Endodermal cell (in vitro differentiated cells): ENCODE measurements at regions not wholly inside any gene's neighbourhood (a gene's known extent, or its start where the extent isn't known, plus 50 kb on each side); places are given as distances from the start of the nearest gene placed in this dataset.

Experiments used
- DNase-seq: peaks from one replicate; pipeline ENCODE4 v3.0.0-alpha.2; 2017
- H3K27ac ChIP-seq: 2 replicates; pipeline ENCODE4 v1.5.1; 2013; ENCODE audit warnings: mild to moderate bottlenecking, low read depth, low read length, moderate library complexity
- H3K27me3 ChIP-seq: 2 replicates; pipeline ENCODE4 v1.6.1; 2013; ENCODE audit warnings: mild to moderate bottlenecking, low read length, moderate library complexity; ENCODE audit not compliant: insufficient read depth, control insufficient read depth, poor library complexity, severe bottlenecking
- H3K36me3 ChIP-seq: 2 replicates; pipeline ENCODE4 v1.7.0; 2013; ENCODE audit warnings: mild to moderate bottlenecking, low read length, moderate library complexity; ENCODE audit not compliant: control insufficient read depth, insufficient read depth
- H3K4me1 ChIP-seq: one replicate; pipeline ENCODE4 v1.7.0; 2013; ENCODE audit warnings: low read length; ENCODE audit not compliant: control insufficient read depth, insufficient read depth
- H3K4me3 ChIP-seq: 2 replicates; pipeline ENCODE4 v1.5.1; 2013; ENCODE audit warnings: mild to moderate bottlenecking, low read length, moderate library complexity
- H3K9ac ChIP-seq: 2 replicates; pipeline ENCODE4 v1.6.1; 2013; ENCODE audit warnings: mild to moderate bottlenecking, low read length, moderate library complexity; ENCODE audit not compliant: poor library complexity, severe bottlenecking; ENCODE audit errors: extremely low read depth
- H3K9me3 ChIP-seq: 2 replicates; pipeline ENCODE4 v1.6.1; 2013; ENCODE audit warnings: mild to moderate bottlenecking, low read length, moderate library complexity; ENCODE audit not compliant: control insufficient read depth
- H3K27ac Mint-ChIP-seq: 2 replicates; pipeline ENCODE4 v1.8.0; 2020; ENCODE audit warnings: mixed read lengths
- H3K27me3 Mint-ChIP-seq: 2 replicates; pipeline ENCODE4 v1.8.0; 2021; ENCODE audit warnings: mild to moderate bottlenecking, mixed read lengths; ENCODE audit not compliant: insufficient read depth
- H3K36me3 Mint-ChIP-seq: 2 replicates; pipeline ENCODE4 v1.8.0; 2020; ENCODE audit warnings: low read depth, mixed read lengths
- H3K4me1 Mint-ChIP-seq: 2 replicates; pipeline ENCODE4 v1.8.0; 2020; ENCODE audit warnings: mixed read lengths
- H3K4me3 Mint-ChIP-seq: 2 replicates; pipeline ENCODE4 v1.8.0; 2020; ENCODE audit warnings: mild to moderate bottlenecking, moderate library complexity, mixed read lengths
- H3K9me3 Mint-ChIP-seq: 2 replicates; pipeline ENCODE4 v1.8.0; 2020; ENCODE audit warnings: mild to moderate bottlenecking, mixed read lengths
- WGBS, 2 experiments: methylation state at CpG; one replicate each; pipeline versions ENCODE4 v1.1.5 to v1.1.7; 2013; ENCODE audit warnings: missing lambda C conversion rate in 2 of 2, mixed read lengths in 1 of 2; ENCODE audit not compliant: insufficient coverage in 1 of 2, insufficient read length in 1 of 2; 5-methylcytosine and 5-hydroxymethylcytosine counted together
- TF ChIP-seq, protein P1 (sequence below): fragments of 200-600 bp; sonication (generic); conservative IDR thresholded peaks from 2 replicates; pipeline ENCODE4 v1.5.0; 2021; ENCODE audit warnings: antibody characterized with exemption, mild to moderate bottlenecking

DNA sequence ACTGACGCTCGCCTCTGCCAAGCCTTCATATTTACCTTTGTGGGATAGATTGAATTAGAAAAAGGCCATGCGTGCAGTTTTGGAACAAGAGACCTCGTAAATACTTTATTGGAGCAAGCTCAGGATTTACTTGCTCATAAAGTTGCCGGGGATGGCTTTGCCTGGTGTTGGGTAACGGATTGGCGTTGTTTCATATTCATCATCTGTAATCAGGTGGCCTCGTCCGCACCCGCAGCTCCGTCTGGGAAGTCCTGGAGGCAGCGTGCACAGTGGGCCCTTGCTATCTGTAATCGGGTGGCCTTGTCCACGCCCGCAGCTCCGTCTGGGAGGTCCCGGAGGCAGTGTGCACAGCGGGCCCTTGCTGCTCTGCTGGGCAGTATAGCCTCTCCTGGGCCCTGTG lies 1209.3 kb downstream of the BRD1 start:
- H3K9ac ChIP-seq, result no peak overlapping the region
- H3K27me3 ChIP-seq, result no peaks in the 10 kb centered on the region
- no peaks in the 10 kb centered on the region for H3K9me3 Mint-ChIP-seq
- no peak overlapping the region for H3K27ac ChIP-seq
- no peak overlapping the region for H3K4me3 Mint-ChIP-seq
- no peak for DNase-seq
- H3K36me3 ChIP-seq, result no peaks in the 10 kb centered on the region
- H3K9me3 ChIP-seq, result no peaks in the 10 kb centered on the region
- TF ChIP-seq, protein P1, sequence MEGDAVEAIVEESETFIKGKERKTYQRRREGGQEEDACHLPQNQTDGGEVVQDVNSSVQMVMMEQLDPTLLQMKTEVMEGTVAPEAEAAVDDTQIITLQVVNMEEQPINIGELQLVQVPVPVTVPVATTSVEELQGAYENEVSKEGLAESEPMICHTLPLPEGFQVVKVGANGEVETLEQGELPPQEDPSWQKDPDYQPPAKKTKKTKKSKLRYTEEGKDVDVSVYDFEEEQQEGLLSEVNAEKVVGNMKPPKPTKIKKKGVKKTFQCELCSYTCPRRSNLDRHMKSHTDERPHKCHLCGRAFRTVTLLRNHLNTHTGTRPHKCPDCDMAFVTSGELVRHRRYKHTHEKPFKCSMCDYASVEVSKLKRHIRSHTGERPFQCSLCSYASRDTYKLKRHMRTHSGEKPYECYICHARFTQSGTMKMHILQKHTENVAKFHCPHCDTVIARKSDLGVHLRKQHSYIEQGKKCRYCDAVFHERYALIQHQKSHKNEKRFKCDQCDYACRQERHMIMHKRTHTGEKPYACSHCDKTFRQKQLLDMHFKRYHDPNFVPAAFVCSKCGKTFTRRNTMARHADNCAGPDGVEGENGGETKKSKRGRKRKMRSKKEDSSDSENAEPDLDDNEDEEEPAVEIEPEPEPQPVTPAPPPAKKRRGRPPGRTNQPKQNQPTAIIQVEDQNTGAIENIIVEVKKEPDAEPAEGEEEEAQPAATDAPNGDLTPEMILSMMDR, result no peak
- WGBS, 2 experiments, result 95 to 98% methylated on average over 12 to 18 of the region's 18 CpGs
- no peaks in the 10 kb centered on the region for H3K4me1 ChIP-seq
- no peak overlapping the region for H3K4me3 ChIP-seq
- no peaks in the 10 kb centered on the region for H3K27me3 Mint-ChIP-seq
- H3K4me1 Mint-ChIP-seq, result no peaks in the 10 kb centered on the region
- no peak overlapping the region for H3K27ac Mint-ChIP-seq
- no peaks in the 10 kb centered on the region for H3K36me3 Mint-ChIP-seq

DNA sequence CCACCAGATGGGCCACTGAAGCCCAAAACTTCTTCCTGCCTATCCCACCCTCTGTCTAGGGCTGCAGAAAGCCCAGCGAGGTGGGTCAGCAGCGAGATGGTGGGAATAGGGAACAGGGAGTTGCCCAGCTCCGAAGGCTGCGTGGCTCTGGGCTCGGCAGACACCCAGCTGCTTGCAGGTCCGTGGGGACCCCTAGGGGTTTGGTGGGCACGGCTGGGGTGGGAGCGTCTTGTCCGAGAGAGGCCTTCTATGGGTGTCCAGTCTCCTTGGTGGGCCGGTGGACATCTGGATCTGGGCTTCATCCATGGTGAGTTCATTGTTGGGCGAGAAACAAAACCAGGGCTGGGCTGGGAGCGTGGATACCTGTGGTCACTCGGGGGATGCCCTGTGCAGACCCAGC lies 1211.0 kb downstream of the BRD1 start:
- Mint-ChIP-seq H3K4me1 (no peaks in the 10 kb centered on the region), H3K27ac (no peak overlapping the region), H3K27me3 (no peaks in the 10 kb centered on the region), H3K36me3 (no peaks in the 10 kb centered on the region), H3K4me3 (no peak overlapping the region), H3K9me3 (no peaks in the 10 kb centered on the region)
- Histone ChIP-seq H3K36me3 (no peaks in the 10 kb centered on the region), H3K4me1 (no peaks in the 10 kb centered on the region), H3K9me3 (no peaks in the 10 kb centered on the region), H3K27ac (no peak overlapping the region), H3K27me3 (no peaks in the 10 kb centered on the region), H3K9ac (no peak overlapping the region), H3K4me3 (no peak overlapping the region)
- TF ChIP-seq, protein P1, result no peak
- DNase-seq, result no peak
- 89 to 98% methylated on average over 10 to 13 of the region's 13 CpGs for WGBS, 2 experiments

DNA sequence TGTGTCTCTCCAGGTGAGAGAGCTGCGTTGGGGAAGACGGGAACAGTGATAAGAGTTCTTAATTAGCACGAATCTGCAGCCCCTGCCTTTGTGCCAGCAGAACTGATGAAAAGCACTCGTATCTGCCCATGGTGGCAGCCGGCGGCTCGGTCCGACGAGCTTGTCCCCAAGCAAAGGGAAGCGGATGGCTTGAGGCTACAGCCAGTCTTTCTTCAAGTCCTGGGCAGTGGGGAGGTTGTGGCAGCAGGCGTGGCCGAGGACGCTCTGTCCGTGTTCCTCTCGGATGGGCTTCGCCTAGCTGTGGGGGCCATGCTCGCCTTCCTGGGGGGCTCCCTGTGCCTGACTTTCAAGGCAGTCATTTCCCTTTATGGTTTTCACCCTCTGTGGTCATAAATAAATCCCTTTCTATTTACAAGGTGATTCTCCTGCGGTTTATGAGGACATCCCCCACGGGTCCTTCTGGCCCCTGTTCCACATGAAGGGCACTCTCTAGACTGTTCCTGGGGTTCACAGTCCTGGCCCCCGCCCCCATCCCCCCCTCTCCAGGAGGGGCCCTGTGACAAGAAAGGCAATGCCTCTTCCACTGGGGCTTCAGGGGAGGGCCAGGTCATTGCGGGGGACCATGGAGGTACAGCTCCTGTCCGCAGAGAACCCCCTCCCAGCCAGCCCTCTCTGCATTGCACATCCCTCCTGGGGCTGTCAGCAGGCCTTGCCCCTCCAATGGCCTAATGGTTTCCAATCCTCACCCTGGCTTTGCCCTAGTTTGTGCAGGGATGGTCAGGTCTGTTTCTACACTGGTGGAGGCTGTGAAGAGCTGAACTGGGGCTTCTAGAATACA lies 1212.3 kb downstream of the BRD1 start:
- Mint-ChIP-seq H3K4me3 (no peak overlapping the region), H3K9me3 (no peaks in the 10 kb centered on the region), H3K4me1 (no peaks in the 10 kb centered on the region), H3K36me3 (peaks cover 4% of the 10 kb centered on the region), H3K27ac (peak overlapping the region; percentile 30), H3K27me3 (no peaks in the 10 kb centered on the region)
- Histone ChIP-seq H3K9ac (no peak overlapping the region), H3K4me1 (no peaks in the 10 kb centered on the region), H3K27ac (no peak overlapping the region), H3K4me3 (no peak overlapping the region), H3K27me3 (no peaks in the 10 kb centered on the region), H3K9me3 (no peaks in the 10 kb centered on the region), H3K36me3 (no peaks in the 10 kb centered on the region)
- no peak for DNase-seq
- WGBS, 2 experiments, result 86 to 89% methylated on average over 15 to 22 of the region's 22 CpGs
- TF ChIP-seq, protein P1, result no peak
